Left ventricle myocardium superior (tissue), 1 donor: ENCODE measurements at regions not wholly inside any gene's neighbourhood (a gene's known extent, or its start where the extent isn't known, plus 50 kb on each side); places are given as distances from the start of the nearest gene placed in this dataset.
"Not testable (repeated sequence)": the region's sequence is repeated elsewhere in the genome, so short reads cannot be mapped to it uniquely, and the experiment has no call there.

Experiments used
- ATAC-seq: fragments of 200-7000 bp; cut with Tn5 transposase; one replicate; pipeline ENCODE4 v1.9.1; 2020; ENCODE audit warnings: mild to moderate bottlenecking, moderate library complexity
- DNase-seq: peaks from one replicate; pipeline ENCODE4 v3.0.0-alpha.2; 2020
- intact Hi-C: fragments of 100-400 bp; cut with micrococcal nuclease; formaldehyde crosslinking; loops from one replicate; pipeline ENCODE4 v1.11.0; 2022
- donor health status: DM: no; HTN: yes; CAD: no; lungs with severe emphysema.

- intact Hi-C loops, result no loop called here
- ATAC-seq (no peak), DNase-seq (no peak)
Measured at GRCh38 chr7:25424855-25425254, 196.6 kb upstream of the NPVF start.

- no peak for ATAC-seq
- DNase-seq, result no peak
- intact Hi-C loops, result no loop called here
Measured at GRCh38 chr7:25427721-25428120, 199.4 kb upstream of the NPVF start.

GRCh38 chr7:25429731-25430130 is 201.4 kb upstream of the NPVF start:
- intact Hi-C loops, result no loop called here
- peak; percentile 53 for ATAC-seq
- DNase-seq, result no peak

- ATAC-seq (no peak), DNase-seq (no peak)
- intact Hi-C loops, result no loop called here
Measured at GRCh38 chr7:25430200-25430931, 202.1 kb upstream of the NPVF start.

- DNase-seq, result no peak
- intact Hi-C loops, result no loop called here
- ATAC-seq, result no peak
Measured at GRCh38 chr7:25431956-25432450, 203.7 kb upstream of the NPVF start.

- intact Hi-C loops, result no loop called here
- DNase-seq (no peak), ATAC-seq (no peak)
Measured at GRCh38 chr7:25432807-25433206, 204.5 kb upstream of the NPVF start.

GRCh38 chr7:25436413-25436812 is 208.1 kb upstream of the NPVF start:
- DNase-seq (no peak), ATAC-seq (no peak)
- intact Hi-C loops, result no loop called here

- intact Hi-C loops, result no loop called here
- ATAC-seq (no peak), DNase-seq (no peak)
Measured at GRCh38 chr7:25437308-25437707, 209.0 kb upstream of the NPVF start.

- ATAC-seq, result no peak
- DNase-seq, result no peak
- intact Hi-C loops, result no loop called here
Measured at GRCh38 chr7:25444991-25445390, 216.7 kb upstream of the NPVF start.

GRCh38 chr7:25448301-25448700 is 220.0 kb upstream of the NPVF start:
- DNase-seq (no peak), ATAC-seq (no peak)
- intact Hi-C loops, result no loop called here

- intact Hi-C loops, result no loop called here
- no peak for ATAC-seq
- DNase-seq, result no peak
Measured at GRCh38 chr7:25454020-25454419, 225.7 kb upstream of the NPVF start.

GRCh38 chr7:25454562-25455041 is 226.3 kb upstream of the NPVF start:
- DNase-seq, result peak; percentile 38
- intact Hi-C loops, result no loop called here
- peak; percentile 86 for ATAC-seq

GRCh38 chr7:25455683-25456251 is 227.5 kb upstream of the NPVF start:
- no peak for ATAC-seq
- no peak for DNase-seq
- intact Hi-C loops, result no loop called here

GRCh38 chr7:25456467-25457171 is 228.3 kb upstream of the NPVF start:
- intact Hi-C loops, result no loop called here
- DNase-seq (peak; percentile 26), ATAC-seq (peak; percentile 72)

- no peak for DNase-seq
- intact Hi-C loops, result no loop called here
- ATAC-seq, result no peak
Measured at GRCh38 chr7:25459057-25459456, 230.8 kb upstream of the NPVF start.

- DNase-seq (peak; percentile 32), ATAC-seq (peak; percentile 52)
- intact Hi-C loops, result no loop called here
Measured at GRCh38 chr7:25460433-25460832, 232.1 kb upstream of the NPVF start.

GRCh38 chr7:25469669-25470068 is 241.4 kb upstream of the NPVF start:
- ATAC-seq (no peak), DNase-seq (no peak)
- intact Hi-C loops, result no loop called here

GRCh38 chr7:25476863-25477499 is 248.7 kb upstream of the NPVF start:
- DNase-seq (no peak), ATAC-seq (no peak)
- intact Hi-C loops, result no loop called here

GRCh38 chr7:25478221-25478620 is 249.9 kb upstream of the NPVF start:
- intact Hi-C loops, ATAC-seq, DNase-seq: not testable (repeated sequence)

GRCh38 chr7:25478925-25479324 is 250.6 kb upstream of the NPVF start:
- ATAC-seq, result no peak
- intact Hi-C loops, result no loop called here
- DNase-seq, result no peak
